DND-41 (cell line): ENCODE measurements at regions not wholly inside any gene's neighbourhood (a gene's known extent, or its start where the extent isn't known, plus 50 kb on each side); places are given as distances from the start of the nearest gene placed in this dataset.

Experiments
- ATAC-seq: fragments of 200-7000 bp; cut with Tn5 transposase; 3 replicates; pipeline ENCODE4 v1.9.1; 2021; ENCODE audit warnings: low read depth; ENCODE audit not compliant: insufficient read depth
- DNase-seq: peaks from one replicate; pipeline ENCODE4 v3.0.0-alpha.2; 2020
- H2AFZ ChIP-seq: 2 replicates; pipeline ENCODE4 v1.6.0; 2012; ENCODE audit warnings: low read depth, low read length
- H3K27ac ChIP-seq: 2 replicates; pipeline ENCODE4 v1.5.1; 2012; ENCODE audit warnings: low read length, inconsistent platforms
- H3K27me3 ChIP-seq: fragments of 200-600 bp; sonication (generic); 2 replicates; pipeline ENCODE4 v1.6.0; 2012; ENCODE audit warnings: low read length, mild to moderate bottlenecking, inconsistent platforms; ENCODE audit not compliant: insufficient read depth, poor library complexity
- H3K36me3 ChIP-seq: 2 replicates; pipeline ENCODE4 v1.5.1; 2012; ENCODE audit warnings: low read length, inconsistent platforms; ENCODE audit not compliant: insufficient read depth
- H3K4me1 ChIP-seq: 2 replicates; pipeline ENCODE4 v1.5.1; 2012; ENCODE audit warnings: mild to moderate bottlenecking, low read length; ENCODE audit not compliant: insufficient read depth
- H3K4me2 ChIP-seq: 2 replicates; pipeline ENCODE4 v1.6.0; 2012; ENCODE audit warnings: mild to moderate bottlenecking, moderate library complexity, low read length, inconsistent platforms; ENCODE audit not compliant: insufficient read depth
- H3K4me3 ChIP-seq, 2 experiments: fragments of 200-600 bp in 1 of 2; shearing (Covaris generic) in 1 of 2; 2 replicates each; pipeline ENCODE4 v1.5.1; 2012 to 2016; ENCODE audit warnings: inconsistent platforms in 2 of 2, low read length in 2 of 2, mild to moderate bottlenecking in 2 of 2, low read depth in 1 of 2, moderate library complexity in 1 of 2
- H3K79me2 ChIP-seq: 2 replicates; pipeline ENCODE4 v1.6.0; 2012; ENCODE audit warnings: low read length, inconsistent platforms; ENCODE audit not compliant: insufficient read depth
- H3K9ac ChIP-seq: 2 replicates; pipeline ENCODE4 v1.6.0; 2012; ENCODE audit warnings: low read depth, mild to moderate bottlenecking, inconsistent platforms, low read length, moderate library complexity
- H3K9me3 ChIP-seq: 2 replicates; pipeline ENCODE4 v1.5.1; 2012; ENCODE audit warnings: low read length, moderate library complexity, mild to moderate bottlenecking, inconsistent platforms; ENCODE audit not compliant: insufficient read depth, severe bottlenecking
- H4K20me1 ChIP-seq: 2 replicates; pipeline ENCODE4 v1.6.0; 2012; ENCODE audit warnings: low read length; ENCODE audit not compliant: insufficient read depth
- CTCF ChIP-seq: IDR thresholded peaks from 2 replicates; pipeline ENCODE4 v1.5.1; 2012; ENCODE audit warnings: borderline replicate concordance, low read length, moderate library complexity, mild to moderate bottlenecking; ENCODE audit not compliant: poor library complexity, severe bottlenecking; ENCODE audit errors: extremely low read depth
- EZH2 ChIP-seq: IDR thresholded peaks from 3 replicates; pipeline ENCODE4 v1.6.1; 2012; ENCODE audit warnings: borderline replicate concordance, low read depth, mild to moderate bottlenecking, moderate library complexity, low read length, inconsistent platforms; ENCODE audit not compliant: severe bottlenecking

GRCh38 chr2:56450047-56450446 lies 266.3 kb downstream of the CCDC85A start:
- Histone ChIP-seq H3K4me3 (no peak overlapping the region), H3K4me1 (no peaks in the 10 kb centered on the region), H2AFZ (no peak overlapping the region), H3K4me2 (no peak overlapping the region), H3K27me3 (no peaks in the 10 kb centered on the region), H3K27ac (no peak overlapping the region), H3K79me2 (no peaks in the 10 kb centered on the region), H3K9me3 (no peaks in the 10 kb centered on the region), H4K20me1 (no peaks in the 10 kb centered on the region), H3K9ac (no peak overlapping the region), H3K36me3 (no peaks in the 10 kb centered on the region)
- DNase-seq (no peak), ATAC-seq (no peak)
- TF ChIP-seq CTCF (no peak), EZH2 (no peak)

- ATAC-seq, result no peak
- no peaks in the 10 kb centered on the region for H3K79me2 ChIP-seq
Observed at GRCh38 chr2:56450772-56451171, 267.0 kb downstream of the CCDC85A start.

GRCh38 chr2:56455642-56456041 lies 271.9 kb downstream of the CCDC85A start:
- Histone ChIP-seq H2AFZ (no peak overlapping the region), H3K9ac (no peak overlapping the region), H3K79me2 (no peaks in the 10 kb centered on the region), H3K4me1 (no peaks in the 10 kb centered on the region), H3K27me3 (no peaks in the 10 kb centered on the region), H4K20me1 (no peaks in the 10 kb centered on the region), H3K36me3 (no peaks in the 10 kb centered on the region), H3K4me2 (no peak overlapping the region), H3K27ac (no peak overlapping the region), H3K9me3 (no peaks in the 10 kb centered on the region), H3K4me3 (no peak overlapping the region)
- ATAC-seq (no peak), DNase-seq (no peak)
- TF ChIP-seq CTCF (no peak), EZH2 (no peak)

More at GRCh38 chr2:56450772-56451171, 267.0 kb downstream of the CCDC85A start:
- H3K9ac ChIP-seq, result no peak overlapping the region
- no peak for DNase-seq
- TF ChIP-seq CTCF (no peak), EZH2 (no peak)
- no peaks in the 10 kb centered on the region for H3K4me1 ChIP-seq
- no peaks in the 10 kb centered on the region for H3K36me3 ChIP-seq
- no peak overlapping the region for H3K4me3 ChIP-seq
- no peak overlapping the region for H3K27ac ChIP-seq
- no peaks in the 10 kb centered on the region for H4K20me1 ChIP-seq
- H3K4me2 ChIP-seq, result no peak overlapping the region
- no peak overlapping the region for H2AFZ ChIP-seq
- no peaks in the 10 kb centered on the region for H3K27me3 ChIP-seq
- H3K9me3 ChIP-seq, result no peaks in the 10 kb centered on the region

- TF ChIP-seq EZH2 (no peak), CTCF (no peak)
- H3K4me3 ChIP-seq, result no peak overlapping the region
- no peak overlapping the region for H3K4me2 ChIP-seq
- no peak for DNase-seq
- no peak overlapping the region for H3K27ac ChIP-seq
- no peaks in the 10 kb centered on the region for H3K79me2 ChIP-seq
- no peaks in the 10 kb centered on the region for H3K4me1 ChIP-seq
- H3K36me3 ChIP-seq, result no peaks in the 10 kb centered on the region
- no peaks in the 10 kb centered on the region for H3K27me3 ChIP-seq
- H3K9me3 ChIP-seq, result no peaks in the 10 kb centered on the region
- H2AFZ ChIP-seq, result no peak overlapping the region
- no peak for ATAC-seq
- H4K20me1 ChIP-seq, result no peaks in the 10 kb centered on the region
- no peak overlapping the region for H3K9ac ChIP-seq
Observed at GRCh38 chr2:56456791-56457190, 273.0 kb downstream of the CCDC85A start.
